KBM-7 (cell line): ENCODE measurements at regions not wholly inside any gene's neighbourhood (a gene's known extent, or its start where the extent isn't known, plus 50 kb on each side); places are given as distances from the start of the nearest gene placed in this dataset.
"Not testable (repeated sequence)": the region's sequence is repeated elsewhere in the genome, so short reads cannot be mapped to it uniquely, and the experiment has no call there.

Source experiments
- DNase-seq: peaks from one replicate; pipeline ENCODE4 v3.0.0-alpha.2; 2015
- in situ Hi-C: fragments of 300-500 bp; cut with MboI; formaldehyde crosslinking; loops from 2 replicates; pipeline ENCODE4 v1.14.3; 2020; ENCODE audit warnings: low sequenced_read_pairs, low pct_unique_long_range_greater_than_20kb, mixed read lengths

- in situ Hi-C loops: no loop called here
- no peak for DNase-seq
Measured at GRCh38 chr16:8459085-8459733, 131.1 kb downstream of the TMEM114 start.

- in situ Hi-C loops: no loop called here
- no peak for DNase-seq
Measured at GRCh38 chr16:8458481-8459046, 131.7 kb downstream of the TMEM114 start.

GRCh38 chr16:8453359-8453758 is 137.0 kb downstream of the TMEM114 start:
- in situ Hi-C loops: no loop called here

DNA sequence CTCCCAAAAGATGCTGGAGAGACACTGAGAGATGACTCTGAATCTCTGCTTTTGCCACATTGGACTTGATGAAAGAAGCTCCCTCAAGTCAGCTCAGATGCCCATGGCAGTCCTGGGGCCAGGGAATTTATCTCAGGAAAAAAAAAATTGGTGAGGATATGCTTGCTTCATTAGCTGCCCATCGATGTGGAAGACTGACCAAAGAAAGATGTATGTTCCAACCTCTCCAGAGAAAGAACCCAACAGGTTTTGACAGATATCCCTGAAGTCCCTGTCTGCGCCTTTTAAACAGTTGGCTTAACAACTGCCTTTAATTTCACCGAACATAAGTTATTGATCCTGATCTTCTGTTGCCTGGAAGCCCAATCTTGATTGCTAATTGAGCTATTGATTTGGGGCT is 137.4 kb downstream of the TMEM114 start:
- no peak for DNase-seq
- in situ Hi-C loops: no loop called here

More at GRCh38 chr16:8453359-8453758, 137.0 kb downstream of the TMEM114 start:
- no peak for DNase-seq

DNA sequence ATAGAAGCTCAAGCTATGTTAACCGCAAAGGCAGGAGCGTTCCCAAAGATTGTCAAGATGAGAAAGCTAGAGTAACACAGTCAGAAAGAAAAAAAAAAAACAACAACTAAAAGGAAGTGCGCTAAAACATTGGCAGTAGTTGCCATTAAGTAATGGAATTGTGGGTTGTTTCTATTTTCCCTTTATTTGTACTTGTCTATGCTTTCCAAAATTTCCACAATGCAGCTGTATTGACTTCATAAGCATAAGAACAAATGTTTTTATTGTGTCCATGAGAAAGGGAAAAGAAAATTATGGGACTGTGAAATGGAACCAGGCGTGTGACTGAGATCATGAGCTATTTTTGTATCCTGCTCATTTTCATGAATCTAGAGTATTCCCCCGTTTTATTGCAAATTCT is 153.4 kb downstream of the TMEM114 start:
- in situ Hi-C loops: no loop called here
- DNase-seq: no peak

DNA sequence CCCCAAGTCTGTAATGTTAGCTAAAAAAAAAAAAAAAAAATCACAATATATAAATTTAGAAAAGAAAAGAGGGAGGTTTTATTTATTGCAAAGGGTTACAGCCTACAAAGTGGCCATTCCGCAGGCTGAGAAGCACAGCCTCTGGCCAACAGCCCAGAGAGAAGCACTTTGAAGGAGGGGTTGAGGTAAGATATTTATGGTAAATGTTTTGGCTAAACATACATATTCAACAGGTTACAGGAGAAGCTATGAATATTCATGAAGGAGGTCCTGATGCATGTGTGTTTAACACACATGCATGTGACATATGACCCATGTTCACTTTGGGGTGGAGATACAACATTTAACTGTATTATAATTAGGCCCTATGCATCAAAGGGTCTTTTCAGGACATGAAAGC is 158.5 kb downstream of the TMEM114 start:
- in situ Hi-C loops: no loop called here
- DNase-seq: no peak

GRCh38 chr16:8430401-8430800 is 159.9 kb downstream of the TMEM114 start:
- in situ Hi-C loops: no loop called here

GRCh38 chr16:8426569-8426968 is 163.7 kb downstream of the TMEM114 start:
- DNase-seq: no peak
- in situ Hi-C loops: no loop called here

More at GRCh38 chr16:8430401-8430800, 159.9 kb downstream of the TMEM114 start:
- DNase-seq: no peak

- no peak for DNase-seq
- in situ Hi-C loops: no loop called here
Measured at GRCh38 chr16:8417145-8417544, 173.2 kb downstream of the TMEM114 start.

GRCh38 chr16:8408855-8409567 is 181.3 kb downstream of the TMEM114 start:
- in situ Hi-C loops: no loop called here
- no peak for DNase-seq

DNA sequence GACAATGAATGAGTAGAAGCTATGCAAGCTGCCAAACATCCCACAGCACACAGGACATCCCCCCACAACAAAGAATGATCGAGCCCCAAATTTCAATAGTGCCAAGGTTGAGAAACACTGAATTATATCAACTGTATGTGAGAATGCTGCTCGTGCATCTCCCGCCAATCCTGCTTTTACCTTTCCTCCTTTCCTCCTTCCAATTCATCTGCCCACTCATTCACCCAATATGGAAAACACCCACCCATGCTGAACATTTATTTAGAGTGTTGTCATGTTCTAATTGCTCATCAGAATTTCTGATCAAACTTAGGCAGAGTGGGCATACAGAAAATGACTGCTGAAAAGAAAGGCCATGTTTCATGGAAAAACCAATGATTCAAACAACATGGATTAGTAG is 183.0 kb downstream of the TMEM114 start:
- in situ Hi-C loops: no loop called here

GRCh38 chr16:8403978-8404749 is 186.1 kb downstream of the TMEM114 start:
- in situ Hi-C loops: no loop called here
- DNase-seq: no peak

More for the DNA sequence above, 183.0 kb downstream of the TMEM114 start:
- DNase-seq: no peak

DNA sequence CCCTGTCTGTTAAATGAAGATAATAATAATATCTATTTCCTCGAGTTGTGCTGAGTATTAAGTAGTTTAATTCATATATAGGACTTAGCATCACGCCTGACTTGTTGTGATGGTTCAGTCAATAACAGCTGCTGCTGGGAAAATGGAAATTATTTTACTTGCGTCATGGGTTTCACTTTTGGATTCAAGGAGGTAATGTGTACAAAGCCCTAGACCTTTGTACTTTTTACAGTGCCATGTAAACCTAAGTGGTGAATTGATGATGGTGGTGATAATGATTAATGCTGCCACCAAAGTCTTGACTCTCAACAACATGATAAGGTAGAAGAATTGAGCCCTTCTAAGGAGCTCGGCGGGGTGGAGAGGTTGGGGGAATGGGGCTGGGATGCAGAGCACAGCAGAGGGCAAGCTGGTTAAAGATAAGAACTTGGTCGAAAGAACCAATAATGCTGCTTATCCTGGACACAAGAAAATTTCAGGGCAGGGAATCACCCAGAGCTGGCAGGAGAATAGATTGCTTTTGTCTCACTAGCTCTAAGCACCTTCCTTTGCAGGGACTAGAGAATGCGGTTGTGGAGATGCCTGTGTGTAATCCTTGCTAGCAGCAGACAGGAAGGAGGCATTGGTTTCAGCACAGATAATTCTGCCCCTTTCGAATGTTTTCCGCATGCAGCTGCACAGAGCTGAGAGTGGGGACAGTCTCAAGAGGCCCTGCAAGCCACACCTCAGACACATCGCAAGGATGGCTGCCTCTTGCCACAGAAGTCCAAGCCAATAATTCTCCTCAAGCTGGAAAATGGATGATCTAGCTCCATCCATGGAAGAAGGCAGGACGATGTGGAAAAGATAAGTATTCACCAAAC is 187.1 kb downstream of the TMEM114 start:
- in situ Hi-C loops: no loop called here
- DNase-seq: no peak

DNA sequence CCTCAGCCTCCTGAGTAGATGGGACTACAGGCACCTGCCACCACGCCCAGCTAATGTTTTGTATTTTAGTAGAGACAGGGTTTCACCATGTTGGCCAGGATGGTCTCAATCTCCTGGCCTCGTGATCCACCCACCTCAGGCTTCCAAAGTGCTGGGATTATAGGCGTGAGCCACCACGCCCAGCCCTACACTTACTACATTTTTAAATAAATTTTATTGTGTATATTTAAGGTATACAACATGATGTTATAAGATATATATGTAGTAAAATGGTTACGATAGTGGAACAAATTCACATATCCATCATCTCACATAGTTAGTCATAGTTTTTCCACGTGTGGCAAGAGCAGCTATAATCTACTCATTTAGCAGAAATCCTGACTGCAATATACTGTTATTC is 189.6 kb downstream of the TMEM114 start:
- DNase-seq, in situ Hi-C loops: not testable (repeated sequence)

GRCh38 chr16:8398548-8398947 is 191.8 kb downstream of the TMEM114 start:
- in situ Hi-C loops: no loop called here
- DNase-seq: no peak

- in situ Hi-C loops: no loop called here
- DNase-seq: no peak
Measured at GRCh38 chr16:8397223-8397622, 193.1 kb downstream of the TMEM114 start.

- in situ Hi-C loops: no loop called here
- no peak for DNase-seq
Measured at GRCh38 chr16:8396463-8396862, 193.8 kb downstream of the TMEM114 start.

DNA sequence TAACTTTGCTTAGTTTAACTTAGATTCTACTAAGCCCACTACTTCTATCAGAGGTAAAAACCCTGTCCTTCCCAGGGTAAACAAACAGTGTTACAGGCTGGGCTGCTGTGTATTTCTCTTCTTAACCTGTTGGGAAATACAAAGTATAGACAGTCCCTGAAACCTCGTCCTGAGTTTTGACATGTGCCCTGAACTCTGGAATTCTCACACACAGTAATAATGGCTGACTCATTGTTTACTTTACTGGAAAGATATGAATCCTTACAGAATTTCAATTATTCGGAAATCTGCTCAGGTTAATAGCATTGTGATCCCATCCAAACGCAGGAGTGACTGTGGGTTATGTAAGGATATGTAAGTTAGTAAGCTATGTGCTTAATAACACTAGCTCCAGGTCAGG is 199.1 kb downstream of the TMEM114 start:
- in situ Hi-C loops: no loop called here

GRCh38 chr16:8388684-8389083 is 201.6 kb downstream of the TMEM114 start:
- in situ Hi-C loops: no loop called here
- DNase-seq: no peak

More for the DNA sequence above, 199.1 kb downstream of the TMEM114 start:
- no peak for DNase-seq
